HFFc6 (cell line): ENCODE measurements at regions not wholly inside any gene's neighbourhood (a gene's known extent, or its start where the extent isn't known, plus 50 kb on each side); places are given as distances from the start of the nearest gene placed in this dataset.

Source experiments
- DNase-seq: peaks from one replicate; pipeline ENCODE4 v3.0.0-alpha.2; 2018
- H3K27ac Mint-ChIP-seq: 2 replicates; pipeline ENCODE4 v1.8.0; 2020; ENCODE audit warnings: mild to moderate bottlenecking, mixed read lengths
- H3K27me3 Mint-ChIP-seq: 2 replicates; pipeline ENCODE4 v1.8.0; 2021; ENCODE audit warnings: mild to moderate bottlenecking, moderate library complexity, mixed read lengths; ENCODE audit not compliant: insufficient read depth
- H3K36me3 Mint-ChIP-seq: 2 replicates; pipeline ENCODE4 v1.8.0; 2021; ENCODE audit warnings: low read depth, mixed read lengths
- H3K4me1 Mint-ChIP-seq: 2 replicates; pipeline ENCODE4 v1.8.0; 2020; ENCODE audit warnings: low read depth, mixed read lengths
- H3K4me3 Mint-ChIP-seq: 2 replicates; pipeline ENCODE4 v1.8.0; 2020; ENCODE audit warnings: mild to moderate bottlenecking, moderate library complexity, mixed read lengths
- H3K9me3 Mint-ChIP-seq: 2 replicates; pipeline ENCODE4 v1.8.0; 2020; ENCODE audit warnings: mild to moderate bottlenecking, mixed read lengths
- CTCF ChIP-seq: fragments of 200-600 bp; sonication (generic); IDR thresholded peaks from 2 replicates; pipeline ENCODE4 v1.5.0; 2021; ENCODE audit warnings: antibody characterized with exemption, mild to moderate bottlenecking

DNA sequence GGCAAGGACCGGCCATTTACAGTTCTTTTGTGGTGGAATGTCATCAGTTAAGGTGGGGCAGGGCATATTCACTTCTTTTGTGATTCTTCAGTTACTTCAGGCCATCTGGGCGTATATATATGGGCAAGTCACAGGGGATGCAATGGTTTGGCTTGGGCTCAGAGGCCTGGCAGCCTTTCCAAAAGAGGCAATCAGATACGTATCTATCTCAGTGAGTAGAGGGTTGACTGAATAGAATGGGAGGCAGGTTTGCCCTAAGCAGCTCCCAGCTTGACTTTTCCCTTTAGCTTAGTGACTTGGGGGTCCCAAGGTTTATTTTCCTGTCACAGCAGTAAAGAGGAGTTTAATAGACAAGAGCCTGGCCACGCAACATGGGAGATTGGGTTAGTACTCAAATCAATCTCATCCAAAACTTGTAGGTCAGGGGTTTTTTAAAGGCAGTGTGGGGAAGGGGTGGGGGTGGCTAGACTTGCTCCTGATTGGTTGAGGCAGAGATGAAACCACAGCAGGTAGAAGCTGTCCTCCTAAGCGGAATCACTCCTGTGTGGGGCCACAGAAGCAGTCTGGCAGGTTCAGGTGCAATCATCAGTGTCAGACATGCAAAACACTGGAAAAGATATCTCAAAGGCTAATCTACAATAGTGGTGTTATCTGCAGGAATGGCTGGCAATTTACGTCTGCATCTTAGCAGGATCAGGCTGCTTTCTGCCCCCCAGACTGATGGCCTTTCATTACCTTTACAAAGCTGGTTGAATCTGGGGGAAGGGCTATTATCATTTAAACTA lies 112.9 kb downstream of the TLR5 start:
- Mint-ChIP-seq H3K4me1 (peaks cover 37% of the 10 kb centered on the region), H3K27ac (no peak overlapping the region), H3K36me3 (no peaks in the 10 kb centered on the region), H3K27me3 (peaks cover 19% of the 10 kb centered on the region), H3K4me3 (no peak overlapping the region), H3K9me3 (no peaks in the 10 kb centered on the region)
- TF ChIP-seq CTCF = no peak
- no peak for DNase-seq

DNA sequence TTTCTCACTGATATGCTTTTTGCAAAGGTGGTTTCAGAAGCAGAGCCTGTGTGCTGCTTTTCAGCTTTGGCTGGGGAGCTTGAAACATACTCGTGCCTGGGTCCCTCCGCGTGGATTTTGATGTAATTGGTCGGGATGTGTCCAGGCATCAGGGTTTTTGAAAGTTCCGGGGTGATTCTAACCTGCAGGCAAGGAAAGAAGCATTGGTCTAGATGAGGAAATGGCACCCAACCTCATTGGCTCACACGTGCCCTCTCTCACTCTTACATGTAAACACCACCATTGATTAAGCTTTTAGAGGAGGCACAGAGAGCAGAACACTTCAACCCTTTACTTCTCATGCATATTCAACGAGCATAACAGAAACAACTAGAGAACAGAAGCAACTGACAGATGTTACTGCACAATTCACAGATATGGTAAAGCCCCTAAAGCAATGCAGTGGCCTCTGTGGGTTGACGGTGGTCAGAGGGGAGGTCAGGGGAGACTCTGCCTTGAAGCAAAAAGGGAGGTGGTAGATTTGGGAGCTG lies 112.1 kb downstream of the TLR5 start:
- DNase-seq = no peak
- peaks cover 31% of the 10 kb centered on the region for H3K4me1 Mint-ChIP-seq
- peaks cover 21% of the 10 kb centered on the region for H3K27me3 Mint-ChIP-seq
- no peak for TF ChIP-seq CTCF
- H3K4me3 Mint-ChIP-seq = no peak overlapping the region
- no peak overlapping the region for H3K27ac Mint-ChIP-seq
- no peaks in the 10 kb centered on the region for H3K36me3 Mint-ChIP-seq
- no peaks in the 10 kb centered on the region for H3K9me3 Mint-ChIP-seq

DNA sequence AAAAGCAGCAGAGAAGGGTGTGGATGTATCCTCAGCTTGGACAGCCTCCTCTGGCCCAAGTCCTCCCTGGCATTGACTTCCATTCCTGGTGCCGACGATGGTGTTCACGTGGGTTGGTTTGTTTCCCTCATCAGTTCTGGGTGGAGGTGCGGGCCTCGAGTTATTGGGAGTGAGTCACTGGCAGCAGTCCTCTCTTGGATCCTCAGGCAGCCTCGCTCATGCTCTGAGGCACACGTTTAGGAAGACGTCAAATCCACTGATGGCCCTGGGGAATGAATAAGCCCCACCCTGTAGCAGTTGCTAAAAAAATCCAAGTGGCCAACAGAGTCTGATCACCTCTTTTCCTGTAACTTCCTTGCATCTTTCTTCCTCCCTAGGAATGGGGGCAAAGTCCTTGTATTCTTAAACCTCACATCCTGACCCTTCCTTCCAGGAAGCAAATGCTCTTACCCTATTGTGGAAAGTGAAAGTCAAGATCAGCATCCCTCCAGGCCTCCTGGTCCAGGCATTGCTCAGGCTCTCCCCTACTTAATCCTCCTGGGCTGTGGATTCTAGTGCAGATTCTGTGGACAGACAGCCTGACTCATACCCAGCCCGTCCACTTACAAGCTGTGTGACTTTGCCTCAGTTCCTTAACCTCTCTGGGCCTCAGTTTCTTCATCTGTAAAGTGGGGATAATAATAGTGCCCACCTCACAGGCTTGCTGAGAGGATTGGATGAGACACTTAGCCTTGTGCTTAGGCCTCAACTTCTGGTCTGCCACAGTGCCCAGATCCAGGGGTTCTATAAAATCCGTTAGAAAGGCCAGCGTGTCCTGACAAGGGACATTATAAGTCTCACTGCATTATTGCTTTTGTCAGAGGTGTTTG lies 111.1 kb downstream of the TLR5 start:
- Mint-ChIP-seq H3K9me3 (no peaks in the 10 kb centered on the region), H3K27ac (peak overlapping the region; percentile 67), H3K4me1 (peaks cover 31% of the 10 kb centered on the region), H3K27me3 (peaks cover 29% of the 10 kb centered on the region), H3K36me3 (no peaks in the 10 kb centered on the region), H3K4me3 (peak overlapping the region; percentile 59; the same call in 1 of the 2 replicates)
- TF ChIP-seq CTCF = no peak
- peak; percentile 73 for DNase-seq

- Mint-ChIP-seq H3K27ac (no peak overlapping the region), H3K4me1 (peaks cover 31% of the 10 kb centered on the region), H3K36me3 (no peaks in the 10 kb centered on the region), H3K9me3 (no peaks in the 10 kb centered on the region), H3K27me3 (peaks cover 43% of the 10 kb centered on the region), H3K4me3 (no peak overlapping the region)
- DNase-seq = no peak
- no peak for TF ChIP-seq CTCF
Measured at GRCh38 chr1:223033658-223034057, 109.4 kb downstream of the TLR5 start.

DNA sequence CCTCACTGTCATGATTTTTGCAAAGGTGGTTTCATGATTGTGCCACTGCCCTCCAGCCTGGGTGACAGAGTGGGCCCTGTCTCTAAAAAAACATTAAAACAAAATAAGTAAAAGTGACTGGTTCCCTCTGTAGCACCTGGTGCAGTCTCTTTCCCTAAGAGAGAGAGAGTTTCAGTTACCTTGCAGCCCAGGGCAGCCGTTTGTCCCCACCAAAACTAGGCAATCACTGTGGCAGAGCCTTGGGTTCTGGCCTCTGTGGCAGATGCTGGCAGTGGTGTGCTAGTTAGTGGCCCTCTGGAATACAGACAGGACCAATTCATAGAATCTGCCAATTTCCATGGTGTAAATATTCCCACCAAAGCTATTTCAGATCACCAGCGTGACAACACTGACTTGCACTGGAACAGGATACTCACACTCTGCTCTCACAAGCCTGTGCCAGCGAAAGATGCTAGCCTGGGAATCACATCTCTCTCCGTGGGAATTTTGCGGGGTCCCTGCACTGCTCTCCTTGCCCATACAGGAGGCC lies 108.7 kb downstream of the TLR5 start:
- Mint-ChIP-seq H3K9me3 (no peaks in the 10 kb centered on the region), H3K36me3 (no peaks in the 10 kb centered on the region), H3K27me3 (peaks cover 42% of the 10 kb centered on the region), H3K4me3 (no peak overlapping the region), H3K27ac (no peak overlapping the region), H3K4me1 (peaks cover 31% of the 10 kb centered on the region)
- DNase-seq = no peak
- no peak for TF ChIP-seq CTCF
